ENCODE measurements at regions not wholly inside any gene's neighbourhood (a gene's known extent, or its start where the extent isn't known, plus 50 kb on each side); places are given as distances from the start of the nearest gene placed in this dataset.

DNA sequence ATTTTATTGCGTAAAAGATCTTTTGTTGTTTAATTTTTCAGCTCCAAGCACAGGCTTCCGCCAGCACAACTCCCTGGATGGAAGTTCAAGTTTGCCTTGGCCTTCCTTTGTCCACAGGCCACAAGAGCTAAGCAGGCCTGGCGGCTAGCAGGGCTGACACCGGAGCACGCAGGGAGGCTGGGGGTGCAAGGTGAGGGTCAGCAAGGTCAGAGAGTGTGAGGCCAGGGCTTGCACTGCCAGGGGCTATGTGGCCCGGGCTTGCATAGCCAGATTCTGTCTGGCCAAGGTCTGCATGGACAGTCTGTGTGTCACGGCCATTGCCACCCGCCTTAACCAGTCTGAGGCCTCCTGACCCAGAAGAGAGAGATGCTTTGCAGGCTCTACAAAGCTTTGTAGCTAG is 123.9 kb downstream of the BCOR start:
- DNase-seq = no peak

DNA sequence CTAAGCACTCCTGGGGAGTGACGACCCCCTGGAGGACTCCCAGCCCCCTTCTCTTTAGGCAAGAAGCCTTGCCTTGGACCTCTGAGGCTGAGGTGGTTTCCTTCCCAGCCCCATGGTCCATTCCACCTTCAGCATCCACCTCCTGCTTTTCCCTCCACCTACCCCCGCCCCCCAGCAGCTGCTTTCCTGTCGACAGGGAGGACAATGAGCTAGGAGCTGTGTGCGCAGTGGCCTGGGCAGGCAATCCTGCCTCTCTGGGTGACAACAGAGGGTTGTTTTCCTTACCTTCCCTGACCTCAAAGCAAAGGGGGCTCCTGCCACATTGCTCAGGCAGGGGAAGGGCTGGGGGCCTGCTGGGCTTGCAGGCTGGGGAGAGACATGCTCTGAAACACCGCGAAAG is 123.5 kb downstream of the BCOR start:
- DNase-seq = no peak

DNA sequence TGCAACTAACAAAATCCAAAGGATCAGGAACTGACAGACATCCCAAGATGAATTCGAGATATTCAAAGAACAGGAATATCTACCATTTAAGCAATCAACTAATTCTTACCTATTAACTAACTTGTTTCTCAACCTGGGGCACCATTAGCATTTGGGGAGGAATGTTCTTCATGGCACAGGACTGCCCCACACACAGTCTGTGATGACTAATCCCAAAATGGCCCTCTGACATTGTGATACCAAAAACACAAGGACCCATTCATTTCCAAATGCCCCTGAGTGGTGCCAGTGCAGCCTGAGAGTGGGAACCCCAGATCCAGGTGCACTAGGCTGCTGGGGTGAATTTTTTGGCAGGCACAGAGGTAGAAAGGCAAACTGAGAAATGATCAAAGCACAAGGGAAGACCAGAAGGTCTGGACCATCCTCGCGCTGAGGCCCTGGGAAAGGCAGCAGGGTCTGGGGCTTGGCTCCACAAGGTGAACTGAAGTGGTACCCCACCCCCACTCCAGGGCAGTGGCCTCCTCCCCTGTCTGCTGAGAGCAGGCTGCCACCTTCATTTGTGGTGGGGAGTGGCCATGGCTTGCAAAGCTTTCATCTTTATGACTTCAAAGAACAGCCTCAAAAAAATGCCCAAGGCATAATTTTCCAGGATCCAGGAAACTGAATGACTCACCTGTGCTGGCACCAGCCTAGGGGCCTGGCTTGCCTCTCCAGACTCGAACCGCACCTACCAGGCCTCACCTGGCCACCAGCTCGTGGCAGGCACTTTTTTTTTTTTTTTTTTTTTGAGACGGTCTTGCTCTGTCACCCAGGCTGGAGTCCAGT is 122.4 kb downstream of the BCOR start:
- no peak for DNase-seq

GRCh38 chrX:39981946-39982345 is 115.8 kb downstream of the BCOR start:
- DNase-seq = no peak

DNA sequence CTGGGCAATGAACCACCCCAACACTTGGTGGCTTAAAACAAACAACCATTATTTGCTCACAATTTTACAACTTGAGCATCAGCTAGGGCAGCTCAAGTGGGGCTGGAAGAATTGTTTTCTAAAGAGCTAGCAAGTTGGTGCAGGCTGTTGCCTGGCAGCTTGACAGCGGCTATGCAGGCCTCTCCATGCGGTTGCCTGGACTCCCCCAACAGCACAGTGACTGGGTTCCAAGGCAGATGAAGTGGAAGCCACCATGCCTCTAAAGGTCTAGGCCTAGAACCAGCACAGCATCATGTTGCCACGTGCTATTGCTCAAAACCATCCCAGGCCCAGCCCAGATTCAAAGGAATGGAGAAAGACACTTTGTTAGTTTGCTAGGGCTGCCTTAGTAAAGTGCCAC is 114.8 kb downstream of the BCOR start:
- DNase-seq = no peak

DNA sequence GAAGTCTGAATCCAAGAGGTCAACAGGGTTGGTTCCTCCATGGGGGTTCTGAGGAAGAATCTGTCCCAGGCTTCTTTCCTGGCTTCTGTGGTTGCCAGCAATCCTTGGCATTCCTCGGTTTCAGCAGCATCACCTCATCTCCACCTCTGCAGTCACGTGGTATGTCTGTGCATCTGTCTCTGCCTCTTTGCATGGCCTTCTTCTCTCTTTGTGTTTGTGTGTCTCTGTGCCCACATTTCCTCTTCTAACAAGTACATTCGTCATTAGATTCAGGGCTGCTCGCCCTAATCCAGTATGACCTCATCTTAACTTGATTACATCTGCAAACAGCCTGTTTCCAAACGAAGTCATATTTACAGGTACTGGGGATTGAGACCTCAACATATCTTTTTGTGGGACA is 114.0 kb downstream of the BCOR start:
- no peak for DNase-seq

- DNase-seq = no peak
These were observed 113.4 kb downstream of the BCOR start for GRCh38 chrX:39984191-39984956.

GRCh38 chrX:39985071-39985470 is 112.7 kb downstream of the BCOR start:
- no peak for DNase-seq

GRCh38 chrX:39985551-39985950 is 112.2 kb downstream of the BCOR start:
- DNase-seq = no peak

- DNase-seq = no peak
These were observed 109.3 kb downstream of the BCOR start for GRCh38 chrX:39988496-39988895.

DNA sequence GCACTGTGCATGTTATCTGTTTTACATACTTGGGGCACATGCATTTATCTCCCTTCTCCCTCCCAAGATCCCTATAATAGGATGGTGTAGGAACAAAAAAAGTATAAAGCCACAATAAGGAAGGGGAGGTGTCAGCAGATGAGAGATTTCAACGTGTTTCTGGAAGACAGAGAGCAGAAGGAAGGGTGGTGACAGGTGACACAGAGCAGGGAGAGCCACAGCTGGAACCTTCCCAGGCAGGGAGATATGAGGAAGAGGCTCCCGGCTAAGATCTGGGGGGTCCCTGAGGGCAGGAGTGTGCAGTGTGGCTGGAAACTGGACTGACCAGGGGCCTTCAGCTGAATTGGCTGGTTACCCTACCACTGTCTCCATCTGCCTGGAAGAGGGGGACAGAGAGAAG is 107.4 kb downstream of the BCOR start:
- DNase-seq = no peak

DNA sequence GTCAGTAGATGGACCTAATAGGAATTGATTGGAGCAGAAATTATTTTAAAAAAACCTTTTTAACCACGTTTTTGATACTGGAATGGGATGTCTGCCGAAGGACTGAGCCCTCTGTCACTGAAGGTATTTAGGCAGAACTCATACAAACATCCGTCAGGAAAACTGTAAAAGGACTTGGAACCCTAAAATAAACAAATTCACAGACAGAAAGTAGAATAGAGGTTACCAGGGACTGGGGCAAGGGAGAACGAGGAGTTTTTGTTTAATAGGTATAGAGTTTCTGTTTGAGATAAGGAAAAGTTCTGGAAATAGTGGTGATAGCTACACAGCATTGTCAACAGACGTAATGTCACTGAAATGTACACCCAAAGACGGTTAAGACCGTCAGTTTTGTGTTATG is 105.5 kb downstream of the BCOR start:
- DNase-seq = no peak

DNA sequence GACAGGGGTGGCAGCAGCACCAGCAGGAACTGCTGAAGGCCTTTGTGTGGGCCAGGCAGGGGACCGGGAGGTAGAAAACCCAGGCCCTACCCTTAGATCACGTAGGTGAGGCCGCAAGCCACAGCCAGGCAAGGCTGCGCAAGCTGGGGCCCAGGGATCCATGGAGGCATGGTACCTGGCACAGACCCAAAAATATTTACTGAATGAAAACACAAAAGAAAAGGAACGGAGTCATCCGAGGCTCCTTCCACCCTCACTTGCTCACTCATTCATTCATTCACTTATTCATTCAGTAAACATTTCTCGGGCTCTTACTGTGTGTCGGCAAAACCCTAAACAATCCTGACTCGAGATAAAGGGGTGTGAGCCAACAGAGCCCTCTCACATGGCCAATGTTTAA is 102.3 kb downstream of the BCOR start:
- no peak for DNase-seq

DNA sequence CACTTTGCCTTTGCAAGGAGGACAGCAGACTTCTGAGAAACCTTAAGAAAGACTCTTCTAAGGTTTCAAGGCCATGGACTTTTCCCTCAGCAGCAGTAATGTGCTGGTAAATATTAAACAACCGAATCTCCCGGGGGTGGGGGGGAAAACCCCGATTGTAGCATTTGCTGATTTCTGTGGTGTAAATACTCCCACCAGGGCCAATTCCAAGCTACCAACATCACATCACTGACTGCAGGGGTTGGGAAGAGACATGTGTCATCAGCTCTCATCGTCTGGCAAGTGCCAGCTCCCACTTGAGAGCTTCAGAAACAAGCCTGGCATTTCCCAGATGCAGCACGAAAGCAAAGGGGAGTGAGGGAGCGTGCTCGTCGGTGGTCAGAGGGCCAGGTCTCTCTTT is 101.2 kb downstream of the BCOR start:
- DNase-seq = no peak

DNA sequence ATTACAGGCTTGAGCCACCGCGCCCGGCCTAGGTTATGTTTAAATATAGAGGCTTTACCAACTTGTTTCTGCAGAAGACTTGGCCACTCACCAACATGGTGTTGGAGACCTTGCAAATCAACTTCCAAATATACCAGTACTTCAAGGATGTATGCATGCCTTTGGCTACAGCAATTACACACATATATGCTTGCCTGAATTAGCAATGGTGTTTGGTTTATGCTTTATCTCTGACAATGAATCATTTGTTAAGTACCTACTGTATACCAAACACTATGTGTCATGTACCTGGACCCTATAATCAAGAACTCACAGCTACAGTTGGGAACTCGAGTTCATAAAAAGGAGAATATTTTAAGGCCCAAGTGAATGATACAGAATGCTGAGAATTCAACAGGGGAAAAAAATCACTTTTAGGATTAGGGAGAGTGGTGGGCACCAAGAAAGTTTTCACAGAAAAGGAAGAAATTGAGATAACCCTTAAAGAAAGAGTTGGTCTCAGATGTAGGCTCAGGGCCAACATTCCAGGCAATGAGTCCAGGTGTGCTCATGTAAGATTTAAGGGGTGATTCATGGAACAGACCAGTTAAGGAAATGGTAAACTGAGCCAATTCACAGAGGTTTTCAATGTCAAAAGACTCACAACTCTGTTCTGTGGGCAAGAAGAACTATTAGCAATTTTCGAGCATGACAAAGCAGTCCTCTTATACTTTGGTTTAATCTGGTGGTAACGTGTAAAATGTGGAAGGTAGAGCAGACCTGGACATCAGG is 98.9 kb downstream of the BCOR start:
- no peak for DNase-seq

Measured in activated effector memory CD4-positive, alpha-beta T cell treated with anti-CD3 and anti-CD28 coated beads, Interleukin-2, amount 50 U/mL, for 16 hours (primary cell).